DMS53 (cell line): ENCODE measurements at regions not wholly inside any gene's neighbourhood (a gene's known extent, or its start where the extent isn't known, plus 50 kb on each side); places are given as distances from the start of the nearest gene placed in this dataset.

Source experiments
- DNase-seq: peaks from one replicate; lab custom pipeline; 2025; lab: John Stamatoyannopoulos, UW

DNA sequence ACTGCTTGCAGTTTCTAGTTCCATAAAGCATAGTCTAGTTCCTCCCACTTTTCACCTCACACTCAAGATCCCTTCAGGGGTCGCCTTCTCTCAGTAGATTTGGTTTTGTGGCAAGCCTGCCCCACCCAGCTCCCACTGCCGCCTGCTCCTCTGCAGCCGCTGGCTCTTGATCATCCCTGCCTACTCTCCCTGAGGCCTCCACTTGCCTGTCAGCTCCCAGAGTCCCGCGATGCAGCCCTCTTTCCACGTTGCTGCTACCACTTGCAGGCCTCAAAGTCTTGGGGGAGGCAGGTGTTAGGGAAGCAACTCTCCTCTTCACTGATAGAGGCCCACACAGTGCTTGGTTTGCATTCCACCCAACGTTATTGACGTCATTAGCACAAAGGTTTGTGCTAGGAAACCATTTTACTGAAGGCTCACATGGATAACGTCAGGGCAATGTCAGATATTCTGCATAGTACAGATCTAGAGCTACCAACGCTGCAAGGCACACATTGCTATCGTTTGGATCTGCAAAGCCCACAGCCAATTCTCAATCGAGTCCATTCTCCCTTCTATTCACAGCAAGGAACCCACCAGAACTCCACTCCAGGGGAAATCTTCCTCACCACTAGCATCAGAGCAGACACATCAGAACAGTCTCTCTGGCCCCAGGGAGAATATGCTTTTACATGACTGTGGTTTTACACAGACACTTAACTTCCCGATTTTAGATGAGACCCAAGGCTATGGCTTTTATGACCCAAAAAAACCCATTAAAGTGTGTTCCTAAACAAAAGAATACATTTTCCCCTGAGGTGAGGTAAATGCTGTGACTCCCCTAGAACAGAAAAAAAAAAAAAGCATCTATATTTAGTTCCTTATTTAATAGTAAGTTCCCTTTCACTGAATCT lies 519.5 kb upstream of the CAMK1G start:
- DNase-seq: no peak

DNA sequence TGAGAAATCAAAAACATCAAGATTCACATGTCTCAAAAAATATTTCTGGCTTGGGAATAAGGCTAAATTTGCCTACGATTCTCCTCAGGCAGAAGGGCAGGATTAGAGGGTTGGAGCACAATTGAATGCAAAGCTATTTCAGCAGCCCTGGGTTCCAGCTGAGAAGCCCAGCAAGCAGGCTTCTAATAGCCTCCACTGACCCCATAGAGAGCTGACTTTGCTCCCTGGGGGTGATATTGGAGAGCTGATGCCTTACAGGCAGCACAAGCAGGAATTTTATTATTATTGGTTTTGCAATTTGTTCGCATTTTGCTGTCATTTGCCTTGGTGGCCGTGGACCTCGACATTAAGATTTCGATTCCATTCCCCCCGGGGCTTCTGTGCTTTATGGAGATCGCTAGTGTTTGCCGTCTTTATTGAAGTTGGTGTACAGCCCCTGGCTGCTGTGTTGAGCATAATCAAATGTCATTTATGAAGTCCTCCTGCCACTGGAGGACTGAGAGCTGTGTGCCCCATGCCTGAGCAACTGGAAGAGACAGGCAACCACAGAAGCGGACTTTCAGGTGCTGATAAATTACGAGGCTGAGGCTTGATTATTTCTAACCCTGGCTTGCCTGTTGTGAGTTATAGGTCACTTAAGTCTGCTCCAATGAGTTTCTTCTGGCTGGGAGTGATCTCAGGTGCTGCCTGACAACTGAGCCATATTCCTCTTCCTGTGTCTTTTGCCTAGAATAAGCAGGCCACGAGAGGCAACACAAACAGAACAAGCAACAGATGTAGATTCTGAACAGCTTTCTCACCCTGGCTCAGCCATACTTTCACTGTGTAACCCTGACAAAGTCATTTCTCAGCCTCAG lies 518.4 kb upstream of the CAMK1G start:
- DNase-seq: no peak

DNA sequence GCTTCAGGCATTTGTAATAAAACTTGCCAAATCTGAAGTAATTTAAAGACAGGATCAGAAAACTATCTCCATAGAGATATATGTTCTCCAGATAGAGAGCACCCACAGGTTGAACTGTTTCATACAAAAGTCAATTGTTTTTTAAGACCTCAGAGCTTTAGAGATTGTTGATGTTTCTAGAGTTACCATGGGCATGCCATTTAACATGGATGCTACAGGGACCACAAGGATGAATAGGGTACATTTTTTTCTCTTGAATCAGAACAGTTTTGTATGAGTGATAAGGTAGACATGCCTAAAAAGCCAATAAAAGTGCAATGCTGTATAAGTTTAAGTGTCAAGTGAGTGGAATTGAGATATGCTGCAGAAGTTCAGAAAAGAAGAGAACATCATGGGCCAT lies 511.0 kb upstream of the CAMK1G start:
- DNase-seq: no peak

GRCh38 chr1:209073879-209074278 lies 509.6 kb upstream of the CAMK1G start:
- DNase-seq: no peak

- DNase-seq: no peak
Observed at GRCh38 chr1:209074575-209075250, 508.8 kb upstream of the CAMK1G start.

GRCh38 chr1:209076688-209077087 lies 506.8 kb upstream of the CAMK1G start:
- DNase-seq: peak; percentile 60

- DNase-seq: no peak
Observed at GRCh38 chr1:209080170-209080781, 503.2 kb upstream of the CAMK1G start.

GRCh38 chr1:209086486-209087192 lies 496.9 kb upstream of the CAMK1G start:
- no peak for DNase-seq

DNA sequence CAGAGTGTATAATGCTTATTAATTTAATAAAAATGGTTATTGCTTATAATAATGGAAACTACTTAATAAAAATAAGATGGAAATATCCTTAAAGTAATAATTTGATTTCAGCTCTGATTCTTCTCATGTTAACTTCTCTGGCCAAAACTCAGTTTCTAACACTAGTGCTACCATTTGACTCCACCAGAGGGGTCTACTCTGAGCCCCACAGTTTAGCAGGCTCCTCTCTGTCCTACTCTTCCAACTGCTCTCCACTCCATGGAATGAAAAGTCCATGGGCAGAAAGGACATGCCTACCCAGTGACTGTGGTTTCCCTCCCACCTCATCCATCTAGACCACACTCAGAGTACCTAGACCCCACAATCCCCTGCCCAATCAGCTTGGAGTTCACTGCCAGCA lies 489.1 kb upstream of the CAMK1G start:
- DNase-seq: peak; percentile 20

GRCh38 chr1:209095627-209096595 lies 487.6 kb upstream of the CAMK1G start:
- DNase-seq: peak; percentile 73

- no peak for DNase-seq
Observed at GRCh38 chr1:209100460-209100859, 483.1 kb upstream of the CAMK1G start.

- no peak for DNase-seq
Observed at GRCh38 chr1:209101106-209101505, 482.4 kb upstream of the CAMK1G start.

- no peak for DNase-seq
Observed at GRCh38 chr1:209102120-209102519, 481.4 kb upstream of the CAMK1G start.

- DNase-seq: no peak
Observed at GRCh38 chr1:209102531-209102930, 481.0 kb upstream of the CAMK1G start.

DNA sequence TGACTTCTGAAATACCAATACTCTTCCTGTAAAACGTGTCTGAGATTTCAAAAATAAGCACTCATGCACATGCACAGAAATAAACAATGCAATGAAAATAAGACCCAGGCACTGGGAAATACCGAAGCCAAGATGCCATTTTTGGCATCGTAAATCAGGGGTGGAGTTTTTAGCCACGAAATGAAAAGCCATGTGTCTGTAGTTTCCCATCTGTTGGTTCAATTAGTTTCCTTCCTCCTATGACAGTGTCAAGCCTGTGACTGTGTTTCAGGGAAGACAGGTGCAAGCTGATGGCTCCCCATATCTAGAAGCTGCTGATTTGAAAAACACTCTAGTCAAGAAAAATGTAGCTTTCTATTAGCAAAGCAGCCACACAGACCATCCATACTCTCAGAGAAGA lies 480.4 kb upstream of the CAMK1G start:
- no peak for DNase-seq

DNA sequence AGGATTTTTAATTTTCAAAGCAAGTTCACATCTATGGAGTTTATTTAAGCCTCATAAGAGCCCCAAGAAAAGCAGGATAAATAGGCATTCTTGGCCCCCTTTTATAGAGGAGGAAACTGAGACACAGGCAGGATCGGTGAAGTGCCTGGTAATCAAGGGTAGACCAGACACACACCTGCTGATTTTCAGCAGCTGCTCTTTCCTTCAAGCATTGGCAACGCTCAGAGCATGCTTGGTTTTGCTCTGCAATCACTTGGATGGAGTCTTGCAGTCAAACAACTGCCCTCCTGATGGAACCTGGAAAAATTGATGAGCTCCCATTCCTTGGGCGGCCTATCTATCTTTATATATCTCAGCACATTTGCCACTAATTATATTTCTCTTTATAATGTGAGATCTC lies 478.9 kb upstream of the CAMK1G start:
- no peak for DNase-seq

DNA sequence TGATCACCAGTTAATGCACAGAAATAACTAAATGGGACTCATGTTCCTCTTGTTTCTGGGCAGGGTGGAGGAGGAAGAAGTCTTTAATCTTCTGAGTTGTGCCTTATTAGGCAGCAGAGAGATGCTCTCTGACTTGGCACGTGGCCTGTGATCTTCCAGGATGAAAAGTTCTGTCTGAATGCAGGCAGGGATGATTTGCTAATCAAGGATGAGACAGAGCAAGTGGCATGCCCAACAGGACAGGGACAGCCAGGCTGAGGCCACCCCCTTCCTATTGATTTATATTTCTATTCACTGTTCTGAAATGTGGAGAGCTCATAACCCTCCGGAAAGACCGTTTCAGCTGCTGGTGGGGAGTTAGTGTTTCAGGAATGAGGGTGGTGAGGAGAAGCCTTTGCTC lies 477.8 kb upstream of the CAMK1G start:
- DNase-seq: no peak

- DNase-seq: no peak
Observed at GRCh38 chr1:209106237-209106741, 477.2 kb upstream of the CAMK1G start.

DNA sequence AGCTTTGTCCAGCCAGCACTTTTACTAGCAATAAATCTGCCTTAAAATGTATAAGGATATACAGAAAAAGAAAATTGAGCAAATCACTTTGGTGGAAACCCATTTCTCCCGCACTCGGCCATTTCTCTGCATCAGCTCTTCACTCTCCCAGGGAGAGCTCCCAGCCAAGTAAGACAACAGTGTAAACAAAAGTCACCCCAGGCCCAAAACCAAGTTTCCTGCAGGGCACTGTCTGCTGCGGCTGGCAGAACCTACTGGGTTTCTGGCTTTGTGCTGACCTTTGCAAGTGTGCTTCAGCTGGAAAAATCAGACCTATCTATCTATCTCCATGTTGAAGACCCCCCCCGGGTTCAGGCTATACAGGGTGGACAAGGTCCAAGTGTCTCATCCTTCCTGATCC lies 476.7 kb upstream of the CAMK1G start:
- no peak for DNase-seq

DNA sequence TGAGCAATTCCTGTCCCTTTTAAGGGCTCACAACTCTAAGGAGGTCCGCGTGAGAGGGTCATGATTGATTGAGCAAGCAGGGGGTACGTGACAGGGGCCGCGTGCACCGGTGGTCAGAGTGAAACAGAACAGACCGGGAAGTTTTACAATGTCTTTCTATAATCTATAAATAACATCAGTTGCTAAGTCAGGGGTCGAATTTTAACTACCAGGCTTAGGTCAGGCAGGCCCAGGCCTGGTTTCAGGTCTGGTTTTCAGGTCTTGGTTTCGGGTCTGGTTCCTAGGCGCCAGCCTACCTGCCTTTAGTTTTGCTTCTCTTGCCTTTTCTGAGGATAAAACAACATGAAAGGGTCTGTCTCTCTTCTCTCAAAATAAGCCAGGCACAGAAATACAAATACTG lies 476.0 kb upstream of the CAMK1G start:
- DNase-seq: no peak
